A673 (cell line): ENCODE measurements at regions not wholly inside any gene's neighbourhood (a gene's known extent, or its start where the extent isn't known, plus 50 kb on each side); places are given as distances from the start of the nearest gene placed in this dataset.

Experiments used
- CTCF ChIP-seq: fragments of 300-800, 200-600 bp; sonication (generic); conservative IDR thresholded peaks from 2 replicates; pipeline ENCODE4 v1.5.1; 2017; ENCODE audit warnings: low read depth, mild to moderate bottlenecking, antibody characterized with exemption, low read length, moderate library complexity, mixed read lengths
- EZH2 ChIP-seq: fragments of 200-600 bp; sonication (generic); IDR thresholded peaks from 2 replicates; pipeline ENCODE4 v1.6.1; 2017; ENCODE audit warnings: borderline replicate concordance, low read depth, mild to moderate bottlenecking, mixed read lengths, antibody characterized with exemption, low read length; ENCODE audit not compliant: poor library complexity, severe bottlenecking

GRCh38 chr11:13068211-13068610, 59.1 kb downstream of the RASSF10 start:
- TF ChIP-seq CTCF: no peak
- TF ChIP-seq EZH2: no peak
